KMS-11 (cell line): ENCODE measurements at regions not wholly inside any gene's neighbourhood (a gene's known extent, or its start where the extent isn't known, plus 50 kb on each side); places are given as distances from the start of the nearest gene placed in this dataset.

ENCODE experiments used
- H2AFZ ChIP-seq: fragments of 200-600 bp; sonication (generic); 2 replicates; pipeline ENCODE4 v1.6.1; 2016; ENCODE audit warnings: antibody characterized with exemption, mixed run types, low read depth
- H3K27ac ChIP-seq: fragments of 200-600 bp; sonication (generic); 2 replicates; pipeline ENCODE4 v1.6.1; 2016; ENCODE audit warnings: mild to moderate bottlenecking, mixed run types
- H3K27me3 ChIP-seq: fragments of 200-600 bp; sonication (generic); 2 replicates; pipeline ENCODE4 v1.6.1; 2017; ENCODE audit warnings: mild to moderate bottlenecking, low read depth, mixed run types, moderate library complexity; ENCODE audit not compliant: insufficient read depth
- H3K36me3 ChIP-seq: fragments of 200-600 bp; sonication (generic); 2 replicates; pipeline ENCODE4 v1.6.1; 2017; ENCODE audit warnings: mild to moderate bottlenecking, mixed run types; ENCODE audit not compliant: insufficient read depth
- H3K4me1 ChIP-seq: fragments of 200-600 bp; sonication (generic); 2 replicates; pipeline ENCODE4 v1.6.1; 2016; ENCODE audit warnings: mild to moderate bottlenecking, low read depth, mixed run types; ENCODE audit not compliant: poor library complexity, severe bottlenecking
- H3K4me2 ChIP-seq: fragments of 200-600 bp; sonication (generic); 2 replicates; pipeline ENCODE4 v1.7.0; 2016; ENCODE audit warnings: mild to moderate bottlenecking, mixed run types
- H3K4me3 ChIP-seq: fragments of 200-600 bp; sonication (generic); IDR thresholded peaks from 2 replicates; pipeline ENCODE4 v1.6.1; 2017; ENCODE audit warnings: low read depth, low read length, mixed read lengths; ENCODE audit not compliant: insufficient read depth
- H3K79me2 ChIP-seq: fragments of 200-600 bp; sonication (generic); 2 replicates; pipeline ENCODE4 v1.6.1; 2016; ENCODE audit warnings: low read depth, mixed run types; ENCODE audit not compliant: insufficient read depth
- H3K9ac ChIP-seq: fragments of 200-600 bp; sonication (generic); 2 replicates; pipeline ENCODE4 v1.6.1; 2016; ENCODE audit warnings: mild to moderate bottlenecking, mixed run types
- H4K20me1 ChIP-seq: fragments of 200-600 bp; sonication (generic); 2 replicates; pipeline ENCODE4 v1.6.1; 2016; ENCODE audit warnings: mild to moderate bottlenecking, mixed run types; ENCODE audit not compliant: insufficient read depth
- CTCF ChIP-seq: fragments of 200-600 bp; sonication (generic); conservative IDR thresholded peaks from 2 replicates; pipeline ENCODE4 v1.6.1; 2017; ENCODE audit warnings: low read depth, mild to moderate bottlenecking, antibody characterized with exemption, low read length, moderate library complexity, mixed read lengths

- peaks cover 3% of the 10 kb centered on the region for H3K4me1 ChIP-seq
- no peaks in the 10 kb centered on the region for H3K27me3 ChIP-seq
- H3K9ac ChIP-seq, result no peak overlapping the region
- TF ChIP-seq CTCF, result no peak
- no peak overlapping the region for H3K27ac ChIP-seq
- no peak overlapping the region for H3K4me3 ChIP-seq
- no peaks in the 10 kb centered on the region for H3K36me3 ChIP-seq
- H3K79me2 ChIP-seq, result no peaks in the 10 kb centered on the region
- H4K20me1 ChIP-seq, result no peaks in the 10 kb centered on the region
- no peak overlapping the region for H2AFZ ChIP-seq
- no peak overlapping the region for H3K4me2 ChIP-seq
These were observed 263.5 kb downstream of the TFAP2A start for GRCh38 chr6:10151144-10151915.

GRCh38 chr6:10149603-10150002, 265.3 kb downstream of the TFAP2A start:
- Histone ChIP-seq H3K27me3 (no peaks in the 10 kb centered on the region), H3K4me1 (peaks cover 9% of the 10 kb centered on the region), H3K9ac (no peak overlapping the region), H3K79me2 (no peaks in the 10 kb centered on the region), H4K20me1 (no peaks in the 10 kb centered on the region), H3K4me2 (no peak overlapping the region), H3K27ac (no peak overlapping the region), H2AFZ (no peak overlapping the region), H3K4me3 (no peak overlapping the region), H3K36me3 (no peaks in the 10 kb centered on the region)
- TF ChIP-seq CTCF, result no peak

GRCh38 chr6:10146715-10147451, 268.0 kb downstream of the TFAP2A start:
- H3K27ac ChIP-seq, result no peak overlapping the region
- no peaks in the 10 kb centered on the region for H3K36me3 ChIP-seq
- H3K4me1 ChIP-seq, result peaks cover 9% of the 10 kb centered on the region
- no peaks in the 10 kb centered on the region for H4K20me1 ChIP-seq
- no peak overlapping the region; the same call in 1 of the 2 replicates for H3K9ac ChIP-seq
- no peak overlapping the region for H3K4me3 ChIP-seq
- no peaks in the 10 kb centered on the region for H3K79me2 ChIP-seq
- H3K4me2 ChIP-seq, result peak overlapping the region; percentile 59
- peak overlapping the region; percentile 70 for H2AFZ ChIP-seq
- H3K27me3 ChIP-seq, result no peaks in the 10 kb centered on the region
- TF ChIP-seq CTCF, result no peak

- no peaks in the 10 kb centered on the region for H3K79me2 ChIP-seq
- H3K36me3 ChIP-seq, result no peaks in the 10 kb centered on the region
- TF ChIP-seq CTCF, result no peak
- H4K20me1 ChIP-seq, result no peaks in the 10 kb centered on the region
- no peak overlapping the region for H3K4me3 ChIP-seq
- H2AFZ ChIP-seq, result no peak overlapping the region; the same call in 1 of the 2 replicates
- H3K4me2 ChIP-seq, result no peak overlapping the region
- peaks cover 9% of the 10 kb centered on the region for H3K4me1 ChIP-seq
- H3K27me3 ChIP-seq, result no peaks in the 10 kb centered on the region
- H3K27ac ChIP-seq, result no peak overlapping the region
- H3K9ac ChIP-seq, result no peak overlapping the region
These were observed 270.1 kb downstream of the TFAP2A start for GRCh38 chr6:10144772-10145171.
